ENCODE measurements at regions not wholly inside any gene's neighbourhood (a gene's known extent, or its start where the extent isn't known, plus 50 kb on each side); places are given as distances from the start of the nearest gene placed in this dataset.

- H3K4me1 ChIP-seq: no peaks in the 10 kb centered on the region
- H3K4me3 ChIP-seq: no peak overlapping the region
- no peaks in the 10 kb centered on the region for H3K36me3 ChIP-seq
- no peaks in the 10 kb centered on the region for H3K9me3 ChIP-seq
- TF ChIP-seq CTCF (IDR thresholded peaks at IDR 0.05): no peak
- TF ChIP-seq EP300 (IDR thresholded peaks at IDR 0.05): no peak
- no peak for TF ChIP-seq POLR2A (IDR thresholded peaks at IDR 0.05)
- TF ChIP-seq POLR2AphosphoS5 (IDR thresholded peaks at IDR 0.05): no peak
- no peak overlapping the region for H3K27ac ChIP-seq
- no peak for DNase-seq (ENCODE audit: low spot score in 2 of 2)
- 79% methylated on average over 6 of the region's 6 CpGs for WGBS
- H3K27me3 ChIP-seq: no peaks in the 10 kb centered on the region
These were observed 960.3 kb downstream of the VRK1 start for GRCh38 chr14:97757491-97757890.

- DNase-seq (ENCODE audit: low spot score in 2 of 2): no peak
- TF ChIP-seq POLR2A (IDR thresholded peaks at IDR 0.05) (no peak), CTCF (IDR thresholded peaks at IDR 0.05) (no peak)
- Histone ChIP-seq H3K27ac (no peak overlapping the region), H3K36me3 (no peaks in the 10 kb centered on the region), H3K4me3 (no peak overlapping the region), H3K9me3 (no peaks in the 10 kb centered on the region), H3K27me3 (no peaks in the 10 kb centered on the region), H3K4me1 (no peaks in the 10 kb centered on the region)
- 96% methylated on average over 1 of the region's 1 CpG for WGBS
These were observed 962.9 kb downstream of the VRK1 start for GRCh38 chr14:97760050-97760449.

- H3K27me3 ChIP-seq: no peaks in the 10 kb centered on the region
- DNase-seq (ENCODE audit: low spot score in 2 of 2): no peak
- H3K4me3 ChIP-seq: no peak overlapping the region
- H3K4me1 ChIP-seq: no peaks in the 10 kb centered on the region
- no peaks in the 10 kb centered on the region for H3K36me3 ChIP-seq
- WGBS: 57% methylated on average over 5 of the region's 5 CpGs
- TF ChIP-seq POLR2A (IDR thresholded peaks at IDR 0.05) (no peak), CTCF (IDR thresholded peaks at IDR 0.05) (no peak), POLR2AphosphoS5 (IDR thresholded peaks at IDR 0.05) (no peak), EP300 (IDR thresholded peaks at IDR 0.05) (no peak)
- H3K9me3 ChIP-seq: no peaks in the 10 kb centered on the region
- H3K27ac ChIP-seq: no peak overlapping the region
These were observed 965.2 kb downstream of the VRK1 start for GRCh38 chr14:97762386-97762785.

- Histone ChIP-seq H3K27ac (peak overlapping the region; percentile 44), H3K9me3 (no peaks in the 10 kb centered on the region), H3K4me1 (peaks cover 25% of the 10 kb centered on the region), H3K27me3 (no peaks in the 10 kb centered on the region), H3K36me3 (no peaks in the 10 kb centered on the region), H3K4me3 (no peak overlapping the region)
- no peak for DNase-seq (ENCODE audit: low spot score in 2 of 2)
- 33% methylated on average over 8 of the region's 8 CpGs for WGBS
- TF ChIP-seq EP300 (IDR thresholded peaks at IDR 0.05): no peak
- TF ChIP-seq POLR2A (IDR thresholded peaks at IDR 0.05): no peak
- TF ChIP-seq CTCF (IDR thresholded peaks at IDR 0.05): no peak
- TF ChIP-seq POLR2AphosphoS5 (IDR thresholded peaks at IDR 0.05): no peak
These were observed 974.3 kb downstream of the VRK1 start for GRCh38 chr14:97771340-97772045.

GRCh38 chr14:97773598-97773997 is 976.4 kb downstream of the VRK1 start:
- WGBS: 70% methylated on average over 6 of the region's 6 CpGs
- Histone ChIP-seq H3K27me3 (no peaks in the 10 kb centered on the region), H3K36me3 (no peaks in the 10 kb centered on the region), H3K9me3 (no peaks in the 10 kb centered on the region), H3K4me3 (no peak overlapping the region), H3K4me1 (peaks cover 25% of the 10 kb centered on the region), H3K27ac (no peak overlapping the region)
- DNase-seq (ENCODE audit: low spot score in 2 of 2): no peak
- no peak for TF ChIP-seq EP300 (IDR thresholded peaks at IDR 0.05)
- no peak for TF ChIP-seq POLR2AphosphoS5 (IDR thresholded peaks at IDR 0.05)
- TF ChIP-seq CTCF (IDR thresholded peaks at IDR 0.05): no peak
- TF ChIP-seq POLR2A (IDR thresholded peaks at IDR 0.05): no peak

All from suprapubic skin (tissue), 4 donors.